NOMO-1 (cell line): ENCODE measurements at regions not wholly inside any gene's neighbourhood (a gene's known extent, or its start where the extent isn't known, plus 50 kb on each side); places are given as distances from the start of the nearest gene placed in this dataset.

Experiments used
- DNase-seq, 2 experiments: peaks; one replicate each; lab custom pipeline; 2025; ENCODE audit not compliant: unreplicated experiment in 2 of 2; lab: John Stamatoyannopoulos, UW

DNA sequence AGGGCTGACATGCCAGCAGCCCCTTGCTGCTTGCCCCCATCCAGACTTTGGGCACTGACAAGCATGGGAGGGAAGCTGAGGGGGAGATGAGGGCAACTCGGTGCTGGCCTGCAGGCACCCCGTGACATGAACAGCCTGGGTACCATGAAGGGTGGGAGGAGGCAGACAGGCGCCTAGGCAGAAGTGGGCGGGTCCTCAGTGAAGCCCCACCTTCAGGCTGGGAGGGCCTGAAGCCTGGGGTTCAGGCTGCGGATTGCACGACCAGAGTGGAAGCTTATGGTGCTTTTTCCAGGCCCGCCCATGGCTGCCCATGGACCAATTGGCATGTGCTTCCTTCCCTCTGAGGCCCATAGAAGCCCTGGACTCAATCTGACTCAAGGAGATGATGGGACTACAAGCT lies 354.1 kb downstream of the GRIA2 start:
- no peak for DNase-seq

DNA sequence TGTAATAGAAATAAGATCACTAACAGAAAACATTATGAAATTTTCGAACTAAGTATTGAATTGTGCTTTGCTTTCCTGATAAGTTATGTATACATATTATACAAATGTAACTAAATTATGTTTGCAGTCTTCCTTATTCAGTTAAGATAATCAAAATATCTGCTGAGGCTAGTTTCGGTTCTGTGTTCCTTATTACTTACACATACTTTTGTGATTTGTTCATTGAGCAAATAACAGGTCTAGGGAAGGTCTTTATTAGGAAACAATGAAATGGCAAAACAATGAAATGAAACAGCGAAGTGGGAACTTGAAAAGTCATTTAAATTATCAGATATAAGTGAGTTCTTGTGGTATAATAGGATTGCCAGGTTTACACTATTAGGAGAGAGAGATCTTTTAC lies 352.4 kb downstream of the GRIA2 start:
- DNase-seq = no peak

DNA sequence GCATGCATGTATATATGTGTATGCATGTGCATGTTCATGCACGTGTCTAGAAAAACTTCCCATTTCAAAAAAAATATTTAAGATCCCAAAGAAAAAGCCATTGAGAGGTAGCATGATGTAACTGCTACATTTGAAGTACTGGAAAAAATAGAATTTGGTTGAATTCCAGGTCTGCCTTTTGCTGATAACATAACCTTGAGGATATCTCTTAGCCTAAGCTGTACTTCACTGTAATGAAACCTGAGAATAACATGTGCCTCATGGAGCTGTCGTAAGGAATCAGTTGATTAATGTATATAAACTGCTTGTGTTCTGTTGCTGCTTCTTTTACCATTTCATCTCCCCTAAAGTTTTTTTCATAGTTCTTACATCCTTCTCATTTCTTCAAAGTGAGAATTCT lies 351.8 kb downstream of the GRIA2 start:
- no peak for DNase-seq

DNA sequence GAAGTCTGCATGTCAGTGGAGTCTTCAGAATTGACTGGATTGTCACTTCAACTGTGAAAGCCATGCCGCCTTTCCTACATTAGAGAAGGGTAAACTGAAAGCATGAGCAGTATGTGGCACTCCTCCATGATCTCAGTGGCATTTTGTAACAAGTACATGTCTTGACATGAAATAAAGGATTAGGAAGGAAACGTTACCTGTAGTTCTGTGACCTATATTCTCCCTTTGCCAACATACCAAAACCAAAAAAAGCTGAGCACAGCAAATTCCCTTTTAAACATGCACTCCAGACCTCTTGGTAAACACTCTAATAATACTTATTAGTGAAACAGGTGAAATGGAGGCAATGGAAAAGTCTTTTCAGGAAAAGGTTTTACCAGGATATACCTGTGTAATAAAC lies 344.2 kb downstream of the GRIA2 start:
- DNase-seq = no peak

DNA sequence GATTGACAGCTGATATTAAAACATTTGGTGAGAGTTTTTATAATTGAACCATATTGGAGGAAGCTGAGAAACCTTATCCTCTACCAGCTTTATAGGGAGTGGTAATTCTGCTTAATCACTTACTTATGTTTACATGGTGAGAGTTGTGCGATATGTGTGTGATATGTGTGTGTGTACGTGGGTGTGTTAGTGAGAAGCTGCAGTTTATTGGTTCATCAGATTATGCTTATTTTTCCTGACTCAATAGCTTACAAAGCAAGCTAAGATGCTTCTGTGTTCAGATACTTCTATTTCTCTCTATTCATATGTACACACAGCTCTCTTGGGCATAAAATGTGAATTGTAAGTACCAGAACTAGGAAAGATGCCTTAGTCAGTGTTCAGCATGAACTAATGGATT lies 343.7 kb downstream of the GRIA2 start:
- DNase-seq = no peak

DNA sequence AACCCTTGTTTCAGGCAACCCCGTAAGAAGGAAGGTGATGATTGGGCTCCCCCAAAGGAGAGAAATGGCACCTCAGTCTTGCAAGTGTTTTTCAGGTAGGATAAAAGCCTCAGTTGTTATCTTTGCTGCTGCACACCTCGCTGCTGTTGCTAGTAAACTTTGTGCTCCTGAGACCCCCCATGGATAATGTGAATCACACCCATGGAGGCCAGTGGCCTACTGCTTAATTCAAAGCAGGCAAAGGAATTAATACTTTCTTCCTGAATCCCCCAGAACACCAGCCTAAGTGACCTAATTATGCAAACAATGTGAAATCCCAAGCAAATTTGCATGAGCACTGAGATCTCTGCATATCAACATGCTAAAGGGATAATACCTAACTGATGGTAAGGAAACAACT lies 337.5 kb downstream of the GRIA2 start:
- no peak for DNase-seq

DNA sequence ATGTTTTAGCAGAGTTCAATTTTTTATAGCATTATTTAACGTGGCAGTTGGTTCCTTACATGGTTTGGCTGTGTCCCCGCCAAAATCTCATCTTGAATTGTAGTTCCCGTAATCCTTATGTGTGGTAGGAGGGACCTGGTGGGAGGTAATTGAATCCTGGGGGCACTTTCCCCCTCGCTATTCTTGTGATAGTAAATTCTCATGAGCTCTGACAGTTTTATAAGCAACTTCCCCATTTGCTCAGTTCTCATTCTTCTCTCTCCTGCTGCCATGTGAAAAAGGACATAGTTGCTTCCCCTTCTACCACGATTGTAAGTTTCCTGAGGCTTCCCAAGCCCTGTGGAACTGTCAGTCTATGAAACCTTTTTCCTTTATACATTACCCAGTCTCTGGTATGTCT lies 329.5 kb downstream of the GRIA2 start:
- peak in 1 of 2 experiments; percentile 19 for DNase-seq

DNA sequence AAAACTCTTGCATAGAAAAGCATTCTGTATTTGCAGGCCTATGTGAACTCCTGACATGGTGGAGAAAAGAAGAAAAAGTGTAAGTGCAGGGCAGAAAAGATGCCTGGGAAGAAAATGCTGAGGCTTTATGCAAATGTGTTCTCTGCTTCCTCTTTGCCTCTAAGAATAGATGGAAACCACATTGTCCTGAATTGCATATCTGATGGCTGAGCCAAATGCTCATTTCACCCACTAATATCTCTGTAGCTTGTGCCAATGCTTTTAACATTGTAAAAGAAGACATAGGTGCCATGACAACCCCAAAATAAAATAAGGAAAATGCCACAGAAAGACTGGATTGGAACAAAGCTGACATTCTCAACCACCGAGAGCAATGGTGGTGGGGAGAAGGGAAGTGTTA lies 307.4 kb downstream of the GRIA2 start:
- no peak for DNase-seq

DNA sequence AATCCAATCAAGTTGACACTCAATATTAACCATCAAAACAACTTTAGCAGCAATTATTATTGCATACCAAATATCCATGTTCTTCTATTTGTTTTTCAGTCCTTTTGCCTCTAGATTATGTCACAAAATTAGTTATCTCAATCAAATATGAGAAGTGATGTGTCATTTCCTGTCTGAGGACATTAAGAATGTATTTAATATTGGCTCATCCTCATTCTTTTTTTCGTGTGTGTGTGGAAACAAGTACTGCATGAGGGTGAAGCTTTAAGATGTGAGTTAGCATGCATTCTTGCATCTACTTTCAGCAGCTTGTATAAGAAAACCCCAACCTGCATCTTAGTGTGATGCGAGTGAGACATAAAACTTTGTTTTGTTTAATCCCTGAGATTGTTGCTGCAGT lies 301.4 kb downstream of the GRIA2 start:
- DNase-seq = no peak

DNA sequence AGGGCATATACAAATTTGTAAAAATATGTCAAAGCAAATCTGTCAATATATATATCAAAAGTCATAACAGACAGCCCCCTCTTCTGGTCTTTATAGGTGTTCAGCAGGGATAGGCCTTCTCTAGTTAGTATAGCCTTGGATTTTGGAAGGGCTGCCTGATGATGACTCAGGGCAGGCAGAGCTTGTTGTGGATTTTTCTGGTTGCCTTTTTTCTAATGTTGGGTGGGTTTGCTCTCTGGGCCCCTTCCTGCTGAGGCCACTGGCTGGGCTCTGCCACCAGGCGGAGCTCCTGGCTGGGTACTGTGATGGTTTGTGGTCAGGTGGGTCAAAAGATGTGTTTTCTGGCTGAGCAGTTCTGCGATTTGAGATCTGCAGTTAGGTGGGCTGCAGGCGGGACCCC lies 294.2 kb downstream of the GRIA2 start:
- no peak for DNase-seq

DNA sequence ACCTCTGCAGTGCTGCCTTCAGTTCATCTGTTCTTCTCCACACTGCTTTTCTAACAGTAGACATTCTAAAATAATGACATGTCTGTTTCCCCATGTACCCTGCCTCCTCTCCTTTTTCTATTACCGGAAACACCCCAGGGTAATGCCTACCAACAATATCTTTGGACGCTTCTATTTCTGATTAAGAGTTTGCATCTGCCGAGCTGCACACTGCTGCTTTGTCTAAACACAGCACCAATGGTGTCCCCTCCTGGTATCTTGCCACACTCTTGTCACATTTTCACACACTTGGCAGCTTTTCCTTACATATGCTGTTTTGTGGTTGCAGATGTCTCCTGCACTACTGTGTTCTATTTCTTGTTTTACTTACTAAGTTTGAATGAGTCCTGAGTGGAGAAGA lies 288.8 kb downstream of the GRIA2 start:
- DNase-seq = no peak

DNA sequence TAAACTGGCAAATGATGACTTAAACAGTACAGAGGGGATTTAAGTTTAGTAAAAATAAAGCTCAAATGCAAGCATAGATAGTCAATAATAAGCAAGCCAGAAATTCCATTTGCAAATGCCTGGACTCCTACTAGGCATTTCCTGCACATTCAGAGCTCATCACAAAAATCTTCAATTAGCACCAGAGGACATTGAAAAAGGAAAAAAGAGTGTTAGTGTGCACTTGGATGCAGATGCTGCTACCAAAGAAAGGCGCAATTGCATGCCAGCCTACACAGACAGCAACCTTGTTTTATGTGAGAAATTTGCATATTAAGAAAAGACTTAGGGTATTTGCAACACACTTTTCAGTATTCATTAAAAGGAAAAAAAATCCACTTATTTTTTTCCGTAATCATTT lies 282.1 kb downstream of the GRIA2 start:
- DNase-seq = no peak

DNA sequence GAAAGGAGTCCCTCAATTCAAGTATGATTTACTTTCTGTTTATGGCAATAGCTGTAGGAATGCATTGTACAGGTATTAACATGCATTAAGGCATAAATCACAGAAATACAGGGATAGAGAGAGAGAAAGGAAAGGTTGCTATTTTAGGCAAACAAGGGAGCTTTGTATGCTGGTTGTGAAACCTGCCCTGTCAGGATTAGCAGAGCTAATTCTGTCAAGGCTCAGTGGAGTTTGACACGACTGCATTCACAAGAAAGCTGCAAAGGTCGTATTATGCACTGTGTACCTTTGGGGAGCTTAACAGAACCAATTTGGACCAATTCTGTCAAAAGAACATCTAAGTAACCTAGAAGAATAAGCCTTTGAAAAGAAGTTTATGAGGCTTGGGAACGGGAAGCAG lies 239.3 kb downstream of the GRIA2 start:
- DNase-seq = no peak

DNA sequence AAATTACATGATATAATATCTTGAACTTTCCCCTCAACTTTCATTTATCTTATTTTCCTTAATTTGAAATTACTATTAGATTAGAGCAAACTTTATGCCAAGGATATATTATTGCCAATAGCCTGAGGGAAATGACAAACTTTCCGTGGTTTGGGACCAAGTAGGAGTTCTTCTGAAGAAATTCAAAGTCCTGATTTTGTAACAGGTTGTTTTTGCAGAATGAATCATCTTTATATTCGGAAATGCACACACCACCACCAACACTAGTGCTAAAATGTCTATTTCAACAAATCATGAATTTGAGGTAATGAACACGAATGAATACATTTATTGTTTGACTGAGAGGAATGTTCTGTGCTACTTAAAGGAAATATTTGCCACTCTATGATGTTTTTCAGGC lies 226.7 kb downstream of the GRIA2 start:
- DNase-seq = no peak

DNA sequence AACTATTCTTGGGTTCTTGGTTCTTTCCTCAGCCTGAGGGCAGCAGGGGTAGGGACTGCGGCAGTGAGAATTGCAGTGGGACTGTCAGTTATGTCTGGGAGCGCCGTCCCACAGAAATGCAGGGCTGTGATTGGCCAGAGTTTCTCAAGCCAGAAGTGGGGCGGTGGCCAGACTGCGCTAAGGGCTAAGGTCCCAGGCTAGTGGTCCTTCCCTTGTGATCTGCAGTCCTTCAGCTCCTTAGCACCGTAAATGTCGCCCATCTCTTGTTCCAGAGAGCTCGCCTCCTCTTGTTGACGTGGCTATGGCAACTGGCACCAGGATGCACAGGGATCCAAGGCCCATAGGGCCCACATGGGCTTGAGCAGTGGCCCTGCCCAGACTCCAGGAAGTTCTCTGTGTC lies 223.5 kb downstream of the GRIA2 start:
- DNase-seq = no peak

DNA sequence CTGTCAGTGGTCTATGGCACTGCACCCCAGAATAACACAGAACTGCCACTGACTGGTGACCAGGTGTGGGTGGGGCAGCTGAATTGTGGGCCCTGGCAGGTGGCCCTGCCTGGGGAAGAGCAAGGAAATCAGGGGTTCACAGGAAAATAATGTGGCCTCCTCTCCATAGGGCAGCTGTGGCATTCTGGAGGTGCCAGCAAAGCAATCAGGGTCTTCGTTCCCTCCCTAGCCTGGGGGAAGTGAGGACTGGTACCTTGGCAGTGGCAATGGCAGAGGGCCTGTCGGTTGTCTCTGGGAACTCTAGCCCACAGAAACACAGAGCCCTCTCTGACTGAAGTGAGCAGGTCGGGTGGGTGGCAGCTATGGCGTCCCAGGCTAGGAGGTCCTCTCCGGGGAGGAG lies 223.0 kb downstream of the GRIA2 start:
- no peak for DNase-seq

DNA sequence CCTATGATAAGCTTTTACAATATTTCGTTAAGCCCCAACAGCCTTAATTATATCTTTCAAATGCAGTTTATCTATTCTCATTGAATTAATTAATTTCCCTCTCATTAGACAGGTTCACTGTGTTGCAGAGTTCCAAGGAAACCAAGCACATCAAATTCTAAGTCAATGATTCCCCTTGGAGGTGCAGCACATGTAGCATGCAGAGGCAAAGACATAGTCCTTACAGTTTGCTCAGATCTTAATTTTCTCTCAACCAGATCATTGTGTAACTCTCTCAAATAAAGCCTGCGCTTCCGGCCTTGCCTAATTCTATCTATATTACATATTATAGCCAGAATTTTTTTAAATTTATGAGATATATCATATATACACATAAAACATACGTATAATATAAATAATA lies 205.4 kb downstream of the GRIA2 start:
- no peak for DNase-seq

DNA sequence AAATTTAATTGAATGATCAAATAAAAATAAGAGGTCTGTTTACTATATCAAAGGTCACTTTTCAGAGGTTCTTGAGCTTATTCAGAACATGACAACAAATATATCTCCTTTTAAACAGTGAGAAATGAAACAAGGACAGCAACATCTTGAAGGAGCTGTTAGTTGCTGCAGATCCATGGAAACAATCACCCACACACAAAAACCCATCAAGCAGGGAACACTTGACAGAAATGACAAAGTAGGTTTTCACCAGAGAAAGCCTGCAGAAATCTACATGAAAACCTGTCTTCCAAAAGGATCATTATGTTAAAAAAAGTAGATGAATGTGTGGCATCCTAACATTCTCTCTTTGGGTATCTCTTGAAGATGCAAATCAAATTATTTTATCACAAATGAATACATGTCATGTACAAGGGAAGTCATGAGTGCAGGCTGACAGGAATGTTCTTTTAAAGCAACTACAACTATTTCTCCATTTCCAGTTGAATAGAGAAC lies 203.0 kb downstream of the GRIA2 start:
- DNase-seq = no peak

DNA sequence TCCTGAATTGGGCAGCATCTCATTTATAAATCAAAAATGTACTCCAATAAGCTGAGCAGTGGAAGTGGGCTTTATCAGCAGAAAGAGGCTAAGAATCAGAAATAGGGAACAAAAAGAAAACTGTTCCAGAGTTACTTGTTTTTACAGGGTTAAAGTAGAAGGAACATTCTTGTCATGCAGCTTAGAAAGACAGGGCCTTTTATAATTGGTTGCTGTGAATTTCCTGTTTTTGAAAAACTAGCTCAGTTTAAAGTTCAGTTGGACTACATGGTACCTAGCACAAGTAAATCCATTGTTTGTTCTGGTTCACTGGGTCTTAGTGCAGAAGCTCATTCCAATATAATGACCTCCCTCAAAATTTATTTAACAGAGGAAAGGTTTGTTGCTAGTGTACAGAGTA lies 200.8 kb downstream of the GRIA2 start:
- DNase-seq = no peak
